Osteocyte (in vitro differentiated cells): ENCODE measurements at regions not wholly inside any gene's neighbourhood (a gene's known extent, or its start where the extent isn't known, plus 50 kb on each side); places are given as distances from the start of the nearest gene placed in this dataset.

Source experiments
- DNase-seq: peaks from one replicate; pipeline ENCODE4 v3.0.0; 2021; ENCODE audit warnings: mixed read lengths; ENCODE audit not compliant: unreplicated experiment; ENCODE audit errors: extremely low spot score
- H3K27ac Mint-ChIP-seq: one replicate; pipeline ENCODE4 v1.8.0; 2021; ENCODE audit warnings: mild to moderate bottlenecking, mixed read lengths; ENCODE audit not compliant: unreplicated experiment
- H3K27me3 Mint-ChIP-seq: one replicate; pipeline ENCODE4 v1.8.0; 2021; ENCODE audit warnings: mixed read lengths; ENCODE audit not compliant: unreplicated experiment
- H3K36me3 Mint-ChIP-seq: one replicate; pipeline ENCODE4 v1.8.0; 2021; ENCODE audit warnings: mixed read lengths; ENCODE audit not compliant: unreplicated experiment
- H3K4me1 Mint-ChIP-seq: one replicate; pipeline ENCODE4 v1.8.0; 2021; ENCODE audit warnings: mixed read lengths; ENCODE audit not compliant: unreplicated experiment
- H3K4me3 Mint-ChIP-seq: one replicate; pipeline ENCODE4 v1.8.0; 2021; ENCODE audit warnings: mild to moderate bottlenecking, moderate library complexity, mixed read lengths; ENCODE audit not compliant: unreplicated experiment
- H3K9me3 Mint-ChIP-seq: one replicate; pipeline ENCODE4 v1.8.0; 2021; ENCODE audit warnings: mixed read lengths; ENCODE audit not compliant: unreplicated experiment
- TF ChIP-seq, protein P1 (sequence below): fragments of 200-600 bp; sonication (generic); IDR thresholded peaks from 2 replicates; pipeline ENCODE4 v1.5.0; 2021; ENCODE audit warnings: antibody characterized with exemption, mild to moderate bottlenecking, moderate library complexity

DNA sequence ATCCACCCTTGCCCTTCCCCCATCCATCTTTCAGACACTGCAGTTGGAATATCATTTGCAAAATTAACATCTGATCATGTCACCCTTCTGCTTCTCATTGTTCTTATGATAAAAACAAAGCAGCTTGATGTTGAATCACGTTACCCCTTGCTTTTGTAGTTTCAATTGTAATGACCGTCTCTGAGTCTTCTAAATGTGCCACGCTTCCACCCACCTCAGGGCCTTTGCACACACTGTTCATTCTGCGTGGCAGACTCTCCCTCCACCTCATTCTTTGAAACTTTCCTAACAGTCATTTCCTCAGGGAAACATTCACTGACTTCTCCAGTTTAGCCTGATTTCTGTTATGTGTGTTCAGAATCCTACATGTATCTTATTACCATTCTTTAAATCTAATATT is 143.6 kb upstream of the LMO4 start:
- H3K27me3 Mint-ChIP-seq = no peaks in the 10 kb centered on the region

DNA sequence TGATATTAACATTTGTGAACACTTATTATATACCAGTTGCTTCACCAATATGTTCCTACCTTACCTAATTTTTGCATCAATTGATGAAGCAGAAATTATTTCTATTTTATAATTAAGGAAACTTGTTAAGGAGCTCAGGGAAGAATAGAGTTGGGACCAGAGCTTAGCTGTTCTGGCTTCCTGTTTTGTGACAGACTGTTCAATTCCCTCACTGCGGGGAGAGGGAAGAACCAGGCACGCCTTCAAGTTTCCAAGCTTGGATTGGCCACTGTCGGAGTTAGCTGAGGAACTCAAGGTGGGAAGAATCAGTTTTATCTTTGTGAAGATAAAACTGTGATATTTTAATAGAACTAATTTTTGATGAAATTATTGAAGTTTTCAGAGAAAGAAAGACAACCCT is 142.3 kb upstream of the LMO4 start:
- H3K36me3 Mint-ChIP-seq = no peaks in the 10 kb centered on the region

More for the DNA sequence above, 143.6 kb upstream of the LMO4 start:
- H3K9me3 Mint-ChIP-seq = no peaks in the 10 kb centered on the region
- H3K4me3 Mint-ChIP-seq = no peak overlapping the region
- TF ChIP-seq, protein P1, sequence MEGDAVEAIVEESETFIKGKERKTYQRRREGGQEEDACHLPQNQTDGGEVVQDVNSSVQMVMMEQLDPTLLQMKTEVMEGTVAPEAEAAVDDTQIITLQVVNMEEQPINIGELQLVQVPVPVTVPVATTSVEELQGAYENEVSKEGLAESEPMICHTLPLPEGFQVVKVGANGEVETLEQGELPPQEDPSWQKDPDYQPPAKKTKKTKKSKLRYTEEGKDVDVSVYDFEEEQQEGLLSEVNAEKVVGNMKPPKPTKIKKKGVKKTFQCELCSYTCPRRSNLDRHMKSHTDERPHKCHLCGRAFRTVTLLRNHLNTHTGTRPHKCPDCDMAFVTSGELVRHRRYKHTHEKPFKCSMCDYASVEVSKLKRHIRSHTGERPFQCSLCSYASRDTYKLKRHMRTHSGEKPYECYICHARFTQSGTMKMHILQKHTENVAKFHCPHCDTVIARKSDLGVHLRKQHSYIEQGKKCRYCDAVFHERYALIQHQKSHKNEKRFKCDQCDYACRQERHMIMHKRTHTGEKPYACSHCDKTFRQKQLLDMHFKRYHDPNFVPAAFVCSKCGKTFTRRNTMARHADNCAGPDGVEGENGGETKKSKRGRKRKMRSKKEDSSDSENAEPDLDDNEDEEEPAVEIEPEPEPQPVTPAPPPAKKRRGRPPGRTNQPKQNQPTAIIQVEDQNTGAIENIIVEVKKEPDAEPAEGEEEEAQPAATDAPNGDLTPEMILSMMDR = no peak
- DNase-seq = no peak
- peaks cover 3% of the 10 kb centered on the region for H3K4me1 Mint-ChIP-seq
- H3K27ac Mint-ChIP-seq = no peak overlapping the region
- no peaks in the 10 kb centered on the region for H3K36me3 Mint-ChIP-seq

GRCh38 chr1:87188640-87189039 is 140.0 kb upstream of the LMO4 start:
- Mint-ChIP-seq H3K36me3 (no peaks in the 10 kb centered on the region), H3K4me3 (no peak overlapping the region), H3K27ac (no peak overlapping the region), H3K9me3 (no peaks in the 10 kb centered on the region), H3K4me1 (no peaks in the 10 kb centered on the region), H3K27me3 (peaks cover 8% of the 10 kb centered on the region)
- no peak for DNase-seq
- TF ChIP-seq, protein P1 = no peak

More for the DNA sequence above, 142.3 kb upstream of the LMO4 start:
- Mint-ChIP-seq H3K4me3 (no peak overlapping the region), H3K27ac (no peak overlapping the region), H3K4me1 (peaks cover 3% of the 10 kb centered on the region), H3K27me3 (peaks cover 3% of the 10 kb centered on the region), H3K9me3 (no peaks in the 10 kb centered on the region)
- TF ChIP-seq, protein P1 = no peak
- no peak for DNase-seq

GRCh38 chr1:87190402-87190801 is 138.3 kb upstream of the LMO4 start:
- no peak overlapping the region for H3K4me3 Mint-ChIP-seq
- peaks cover 3% of the 10 kb centered on the region for H3K36me3 Mint-ChIP-seq
- H3K4me1 Mint-ChIP-seq = no peaks in the 10 kb centered on the region
- TF ChIP-seq, protein P1 = no peak
- peaks cover 16% of the 10 kb centered on the region for H3K9me3 Mint-ChIP-seq
- H3K27ac Mint-ChIP-seq = no peak overlapping the region
- no peak for DNase-seq
- H3K27me3 Mint-ChIP-seq = peaks cover 8% of the 10 kb centered on the region

DNA sequence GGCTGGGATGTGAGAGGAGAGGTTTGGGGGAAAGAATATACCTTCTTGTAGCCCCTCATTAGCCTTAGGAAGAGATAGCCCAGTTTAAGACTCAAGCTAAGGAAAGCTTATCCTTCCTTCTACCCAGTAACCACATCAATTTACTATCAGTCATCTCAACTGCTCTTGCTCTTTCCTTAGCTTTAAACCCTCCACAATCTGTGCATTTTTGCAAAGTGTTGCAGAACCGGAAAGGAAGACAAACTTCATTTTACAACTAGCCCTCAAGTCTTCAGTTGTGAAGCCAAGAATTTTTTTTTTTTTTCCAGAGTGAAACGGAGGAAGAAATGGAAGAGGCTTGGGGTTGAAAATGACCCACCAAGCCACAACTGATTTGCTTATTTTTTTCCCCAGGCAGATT is 137.0 kb upstream of the LMO4 start:
- H3K27me3 Mint-ChIP-seq = peaks cover 8% of the 10 kb centered on the region
- H3K4me3 Mint-ChIP-seq = no peak overlapping the region
- TF ChIP-seq, protein P1 = no peak
- H3K27ac Mint-ChIP-seq = no peak overlapping the region
- H3K4me1 Mint-ChIP-seq = no peaks in the 10 kb centered on the region
- H3K36me3 Mint-ChIP-seq = peaks cover 3% of the 10 kb centered on the region
- peaks cover 18% of the 10 kb centered on the region for H3K9me3 Mint-ChIP-seq
- no peak for DNase-seq
